T-helper 1 cell treated with Interleukin-12 subunit alpha and Interleukin-12 subunit beta and Interleukin-4 antibody, amounts not matched to agents 30 ng/mL and 1 ng/mL, for 36 hours (primary cell): ENCODE measurements at regions not wholly inside any gene's neighbourhood (a gene's known extent, or its start where the extent isn't known, plus 50 kb on each side); places are given as distances from the start of the nearest gene placed in this dataset.
"Not testable (repeated sequence)": the region's sequence is repeated elsewhere in the genome, so short reads cannot be mapped to it uniquely, and the experiment has no call there.

Experiments used
- intact Hi-C: fragments of 100-400 bp; cut with micrococcal nuclease; formaldehyde crosslinking; loops from one replicate; pipeline ENCODE4 v1.15.1; 2024

- intact Hi-C loops = not testable (repeated sequence)
Observed at GRCh38 chr18:61624631-61625030, 268.2 kb downstream of the RNF152 start.

- intact Hi-C loops = no loop called here
Observed at GRCh38 chr18:61619783-61620182, 273.0 kb downstream of the RNF152 start.

- intact Hi-C loops = no loop called here
Observed at GRCh38 chr18:61618816-61619215, 274.0 kb downstream of the RNF152 start.

GRCh38 chr18:61616111-61616610 is 276.6 kb downstream of the RNF152 start:
- intact Hi-C loops = no loop called here

GRCh38 chr18:61612517-61612916 is 279.3 kb downstream of the CDH20 start:
- intact Hi-C loops = no loop called here

GRCh38 chr18:61609131-61609530 is 275.9 kb downstream of the CDH20 start:
- intact Hi-C loops = no loop called here

- intact Hi-C loops = no loop called here
Observed at GRCh38 chr18:61608316-61608715, 275.1 kb downstream of the CDH20 start.

- intact Hi-C loops = no loop called here
Observed at GRCh38 chr18:61607867-61608266, 274.6 kb downstream of the CDH20 start.

GRCh38 chr18:61606759-61607158 is 273.5 kb downstream of the CDH20 start:
- intact Hi-C loops = no loop called here

GRCh38 chr18:61606068-61606660 is 272.9 kb downstream of the CDH20 start:
- intact Hi-C loops = no loop called here

GRCh38 chr18:61605376-61606067 is 272.3 kb downstream of the CDH20 start:
- intact Hi-C loops = no loop called here
